Caco-2 (cell line): ENCODE measurements at regions not wholly inside any gene's neighbourhood (a gene's known extent, or its start where the extent isn't known, plus 50 kb on each side); places are given as distances from the start of the nearest gene placed in this dataset.

ENCODE experiments used
- BruUV-seq: library from RNA; stranded (reverse); fragments of 400-500 nt; replicated peaks from 2 replicates; lab custom pipeline; 2021; lab: Mats Ljungman, UMichigan
- CTCF ChIA-PET: fragments of 300-600 bp; sonication (Branson Sonifier 250); formaldehyde crosslinking; loops from one replicate; lab custom pipeline; 2022; ENCODE audit warnings: antibody characterized with exemption; lab: Charles Lee
- POLR2A ChIA-PET: fragments of 300-600 bp; sonication (Branson Sonifier 250); formaldehyde crosslinking; loops from one replicate; lab custom pipeline; 2022; ENCODE audit warnings: antibody characterized with exemption; lab: Charles Lee
- DNase-seq, 2 experiments: peaks; one replicate each; pipeline versions ENCODE4 v3.0.0 to v3.0.0-alpha.2; 2020 to 2022
- H3K27me3 ChIP-seq: replicated peaks from 2 replicates; pipeline ENCODE4 v1.6.0; 2011; ENCODE audit warnings: low read length; ENCODE audit not compliant: control insufficient read depth, insufficient read depth
- H3K36me3 ChIP-seq: 2 replicates; pipeline ENCODE4 v1.5.1; 2011; ENCODE audit warnings: low read length; ENCODE audit not compliant: control insufficient read depth, insufficient read depth
- H3K4me1 ChIP-seq: fragments of 250-450 bp; sonication (Bioruptor Pico); 2 replicates; pipeline ENCODE4 v1.5.1; 2020; ENCODE audit warnings: mild to moderate bottlenecking
- H3K4me3 ChIP-seq: 2 replicates; pipeline ENCODE4 v1.5.1; 2011; ENCODE audit warnings: low read depth, mild to moderate bottlenecking, control low read depth, low read length
- H3K9me3 ChIP-seq: fragments of 250-450 bp; sonication (Bioruptor Pico); 2 replicates; pipeline ENCODE4 v1.5.1; 2020; ENCODE audit warnings: mild to moderate bottlenecking, moderate library complexity
- H3K27ac Mint-ChIP-seq: one replicate; pipeline ENCODE4 v1.8.0; 2022; ENCODE audit warnings: mixed read lengths; ENCODE audit not compliant: unreplicated experiment
- H3K27me3 Mint-ChIP-seq: one replicate; pipeline ENCODE4 v1.8.0; 2022; ENCODE audit warnings: mixed read lengths; ENCODE audit not compliant: insufficient read depth, unreplicated experiment
- H3K36me3 Mint-ChIP-seq: one replicate; pipeline ENCODE4 v1.8.0; 2022; ENCODE audit warnings: mild to moderate bottlenecking, mixed read lengths; ENCODE audit not compliant: insufficient read depth, unreplicated experiment
- H3K4me1 Mint-ChIP-seq: one replicate; pipeline ENCODE4 v1.8.0; 2022; ENCODE audit warnings: low read depth, mixed read lengths; ENCODE audit not compliant: unreplicated experiment
- H3K4me3 Mint-ChIP-seq: one replicate; pipeline ENCODE4 v1.8.0; 2022; ENCODE audit warnings: mild to moderate bottlenecking, moderate library complexity, mixed read lengths; ENCODE audit not compliant: unreplicated experiment
- H3K9me3 Mint-ChIP-seq: one replicate; pipeline ENCODE4 v1.8.0; 2022; ENCODE audit warnings: mixed read lengths; ENCODE audit not compliant: unreplicated experiment
- intact Hi-C: fragments of 100-400 bp; cut with micrococcal nuclease; formaldehyde crosslinking; loops from one replicate; pipeline ENCODE4 v1.10.0; 2022; ENCODE audit not compliant: unreplicated experiment
- TF ChIP-seq, protein P1 (sequence below), 2 experiments: fragments of 200-600 bp in 1 of 2; IDR thresholded peaks; 1 replicate in 1 of 2; 2 replicates in 1 of 2; pipeline versions ENCODE4 v1.5.1 to v1.8.0; 2011 to 2022; ENCODE audit warnings: antibody characterized with exemption in 1 of 2, control low read depth in 1 of 2, inconsistent platforms in 1 of 2, low read depth in 1 of 2, low read length in 1 of 2, mild to moderate bottlenecking in 1 of 2, moderate library complexity in 1 of 2; ENCODE audit not compliant: insufficient read depth in 1 of 2, severe bottlenecking in 1 of 2, unreplicated experiment in 1 of 2

DNA sequence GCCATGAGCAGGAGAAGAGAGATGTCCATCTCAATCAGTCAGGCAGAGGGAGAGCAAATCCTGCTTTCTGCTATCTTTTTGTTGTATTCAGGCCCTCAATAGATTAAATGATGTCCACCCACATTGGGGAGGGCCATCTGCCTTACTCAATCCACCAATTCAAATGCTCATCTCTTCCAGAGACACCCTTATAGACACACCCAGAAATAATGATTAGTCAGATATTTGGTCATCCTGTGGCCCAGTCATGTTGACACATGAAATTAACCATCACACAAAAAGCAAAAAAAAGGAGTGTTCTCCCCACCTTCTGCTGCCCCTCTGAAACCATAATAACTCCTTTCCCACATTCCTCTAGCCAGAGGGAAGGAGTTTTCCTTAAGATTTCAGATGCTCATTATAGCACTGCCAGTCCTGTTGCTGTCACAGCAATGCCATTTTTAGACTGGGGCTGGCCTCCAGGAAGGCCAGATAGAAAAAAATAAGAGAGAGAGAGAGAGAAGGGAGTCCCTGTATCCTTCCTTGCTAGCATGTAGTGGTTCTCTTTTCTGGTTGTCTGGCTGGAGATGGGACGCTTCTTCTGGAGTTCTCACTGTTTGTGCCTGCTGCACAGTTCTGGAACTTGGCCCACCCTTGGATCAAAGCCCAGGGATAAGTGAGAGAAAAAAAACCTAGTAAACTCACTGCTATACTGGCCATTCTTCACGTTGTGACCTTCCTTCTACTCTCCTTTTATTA lies 177.7 kb downstream of the RBM46 start:
- ChIA-PET POLR2A (no interaction called here), CTCF (no interaction called here)
- Mint-ChIP-seq H3K36me3 (no peaks in the 10 kb centered on the region), H3K27ac (no peak overlapping the region), H3K4me1 (no peaks in the 10 kb centered on the region), H3K27me3 (peaks cover 4% of the 10 kb centered on the region), H3K9me3 (no peaks in the 10 kb centered on the region), H3K4me3 (no peak overlapping the region)
- Histone ChIP-seq H3K9me3 (no peaks in the 10 kb centered on the region), H3K4me3 (no peak overlapping the region), H3K4me1 (no peaks in the 10 kb centered on the region), H3K27me3 (no peaks in the 10 kb centered on the region), H3K36me3 (no peaks in the 10 kb centered on the region)
- BruUV-seq, result no TSS peak
- DNase-seq, result no peak
- TF ChIP-seq, protein P1, sequence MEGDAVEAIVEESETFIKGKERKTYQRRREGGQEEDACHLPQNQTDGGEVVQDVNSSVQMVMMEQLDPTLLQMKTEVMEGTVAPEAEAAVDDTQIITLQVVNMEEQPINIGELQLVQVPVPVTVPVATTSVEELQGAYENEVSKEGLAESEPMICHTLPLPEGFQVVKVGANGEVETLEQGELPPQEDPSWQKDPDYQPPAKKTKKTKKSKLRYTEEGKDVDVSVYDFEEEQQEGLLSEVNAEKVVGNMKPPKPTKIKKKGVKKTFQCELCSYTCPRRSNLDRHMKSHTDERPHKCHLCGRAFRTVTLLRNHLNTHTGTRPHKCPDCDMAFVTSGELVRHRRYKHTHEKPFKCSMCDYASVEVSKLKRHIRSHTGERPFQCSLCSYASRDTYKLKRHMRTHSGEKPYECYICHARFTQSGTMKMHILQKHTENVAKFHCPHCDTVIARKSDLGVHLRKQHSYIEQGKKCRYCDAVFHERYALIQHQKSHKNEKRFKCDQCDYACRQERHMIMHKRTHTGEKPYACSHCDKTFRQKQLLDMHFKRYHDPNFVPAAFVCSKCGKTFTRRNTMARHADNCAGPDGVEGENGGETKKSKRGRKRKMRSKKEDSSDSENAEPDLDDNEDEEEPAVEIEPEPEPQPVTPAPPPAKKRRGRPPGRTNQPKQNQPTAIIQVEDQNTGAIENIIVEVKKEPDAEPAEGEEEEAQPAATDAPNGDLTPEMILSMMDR (IDR thresholded peaks at IDR 0.05; ENCODE audit: insufficient read depth in 1 of 2, low read depth in 1 of 2, low read length in 1 of 2, severe bottlenecking in 1 of 2, unreplicated experiment in 1 of 2), result no peak
- intact Hi-C loops, result no loop called here

DNA sequence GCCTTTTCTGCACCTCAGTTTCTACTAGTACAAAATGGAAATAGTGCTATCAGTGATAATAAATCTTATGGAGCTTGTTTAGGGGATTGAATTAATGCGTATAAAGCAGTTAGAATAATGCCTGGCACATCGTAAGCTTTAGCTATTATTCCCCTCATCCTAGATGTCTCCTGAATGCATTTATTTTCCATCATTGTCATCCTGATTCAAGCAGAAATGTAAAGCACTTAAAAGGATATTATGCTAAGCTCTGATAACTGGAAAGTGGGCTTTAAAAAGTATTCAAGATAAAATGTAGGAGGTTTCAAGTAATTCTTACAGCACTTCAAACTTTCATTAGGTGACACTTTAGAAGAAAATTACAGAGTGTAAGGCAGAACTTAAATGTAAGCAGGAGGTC lies 178.7 kb downstream of the RBM46 start:
- H3K9me3 ChIP-seq, result no peaks in the 10 kb centered on the region
- Mint-ChIP-seq H3K4me1 (no peaks in the 10 kb centered on the region), H3K4me3 (no peak overlapping the region), H3K27ac (no peak overlapping the region), H3K9me3 (no peaks in the 10 kb centered on the region), H3K36me3 (no peaks in the 10 kb centered on the region), H3K27me3 (peaks cover 8% of the 10 kb centered on the region)
- no peaks in the 10 kb centered on the region for H3K36me3 ChIP-seq
- CTCF ChIA-PET, result no interaction called here
- POLR2A ChIA-PET, result no interaction called here
- no peaks in the 10 kb centered on the region for H3K4me1 ChIP-seq
- DNase-seq, result no peak
- BruUV-seq, result no TSS peak
- no peaks in the 10 kb centered on the region for H3K27me3 ChIP-seq
- intact Hi-C loops, result no loop called here
- TF ChIP-seq, protein P1 (IDR thresholded peaks at IDR 0.05; ENCODE audit: insufficient read depth in 1 of 2, low read depth in 1 of 2, low read length in 1 of 2, severe bottlenecking in 1 of 2, unreplicated experiment in 1 of 2), result no peak
- H3K4me3 ChIP-seq, result no peak overlapping the region

DNA sequence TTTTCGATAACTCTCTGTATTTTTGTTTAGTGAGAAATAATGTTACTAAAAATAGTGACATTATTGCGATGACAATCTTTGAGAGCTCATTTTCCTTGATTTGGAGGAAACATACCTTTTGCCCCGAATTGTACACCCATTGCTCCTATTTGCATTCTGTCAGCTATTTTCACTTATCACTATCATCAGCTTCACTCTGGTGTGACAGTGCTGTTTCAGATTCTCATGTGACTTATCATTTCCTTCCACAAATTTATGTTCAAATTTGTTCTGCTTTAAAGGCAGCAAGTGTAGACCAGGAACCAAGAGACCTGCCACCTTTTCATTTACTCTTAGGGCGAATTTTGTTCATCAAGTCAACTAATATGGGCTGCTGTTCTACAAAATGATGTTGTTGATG lies 179.4 kb downstream of the RBM46 start:
- no peaks in the 10 kb centered on the region for H3K9me3 ChIP-seq
- CTCF ChIA-PET, result no interaction called here

More for the DNA sequence above, 179.4 kb downstream of the RBM46 start:
- no peaks in the 10 kb centered on the region for H3K9me3 Mint-ChIP-seq
- H3K27me3 ChIP-seq, result no peaks in the 10 kb centered on the region
- no peaks in the 10 kb centered on the region for H3K4me1 ChIP-seq
- H3K36me3 ChIP-seq, result no peaks in the 10 kb centered on the region
- no TSS peak for BruUV-seq
- POLR2A ChIA-PET, result no interaction called here
- TF ChIP-seq, protein P1 (IDR thresholded peaks at IDR 0.05; ENCODE audit: insufficient read depth in 1 of 2, low read depth in 1 of 2, low read length in 1 of 2, severe bottlenecking in 1 of 2, unreplicated experiment in 1 of 2), result no peak
- no peak overlapping the region for H3K27ac Mint-ChIP-seq
- H3K4me3 ChIP-seq, result no peak overlapping the region
- no peaks in the 10 kb centered on the region for H3K4me1 Mint-ChIP-seq
- no peak for DNase-seq
- no peaks in the 10 kb centered on the region for H3K36me3 Mint-ChIP-seq
- H3K27me3 Mint-ChIP-seq, result peaks cover 8% of the 10 kb centered on the region
- no peak overlapping the region for H3K4me3 Mint-ChIP-seq
- intact Hi-C loops, result no loop called here
